ENCODE measurements at regions not wholly inside any gene's neighbourhood (a gene's known extent, or its start where the extent isn't known, plus 50 kb on each side); places are given as distances from the start of the nearest gene placed in this dataset.
A peak's percentile ranks its signal among the peaks of the same experiment; 100 is the strongest.

- Histone ChIP-seq H4K8ac (ENCODE audit: low read depth, low read length) (no peak overlapping the region), H2AK5ac (ENCODE audit: low read length) (no peak overlapping the region), H2BK5ac (ENCODE audit: low read length) (no peak overlapping the region), H3K23ac (ENCODE audit: low read length) (no peak overlapping the region), H3K36me3 (ENCODE audit: control insufficient read depth, insufficient read depth, low read length) (no peaks in the 10 kb centered on the region), H3K79me2 (ENCODE audit: control insufficient read depth, insufficient read depth, low read length) (no peaks in the 10 kb centered on the region), H4K5ac (ENCODE audit: low read length) (no peak overlapping the region), H3K27me3 (ENCODE audit: insufficient read depth, low read length, poor library complexity) (no peaks in the 10 kb centered on the region), H3K18ac (ENCODE audit: low read length) (no peak overlapping the region), H3K4me3 (ENCODE audit: low read length) (no peak overlapping the region), H2BK15ac (replicated peaks; ENCODE audit: low read depth) (no peak overlapping the region), H3K4ac (ENCODE audit: low read depth, low read length) (no peak overlapping the region), H3K56ac (ENCODE audit: low read length) (no peak overlapping the region), H3K4me2 (ENCODE audit: low read length) (no peak overlapping the region), H2BK120ac (ENCODE audit: low read depth, low read length) (no peak overlapping the region), H3K27ac (ENCODE audit: low read depth, low read length) (no peak overlapping the region), H3K4me1 (ENCODE audit: control insufficient read depth, low read depth, low read length) (no peaks in the 10 kb centered on the region), H3K9ac (ENCODE audit: low read length) (no peak overlapping the region), H3K79me1 (ENCODE audit: low read length) (no peaks in the 10 kb centered on the region)
- no CpG with 5 or more reads among the region's 4 CpGs for WGBS (ENCODE audit: extremely low coverage, insufficient coverage, low lambda C conversion rate)
- DNase-seq, result no peak
Observed at GRCh38 chr4:3818371-3818770, 52.2 kb downstream of the ADRA2C start.

DNA sequence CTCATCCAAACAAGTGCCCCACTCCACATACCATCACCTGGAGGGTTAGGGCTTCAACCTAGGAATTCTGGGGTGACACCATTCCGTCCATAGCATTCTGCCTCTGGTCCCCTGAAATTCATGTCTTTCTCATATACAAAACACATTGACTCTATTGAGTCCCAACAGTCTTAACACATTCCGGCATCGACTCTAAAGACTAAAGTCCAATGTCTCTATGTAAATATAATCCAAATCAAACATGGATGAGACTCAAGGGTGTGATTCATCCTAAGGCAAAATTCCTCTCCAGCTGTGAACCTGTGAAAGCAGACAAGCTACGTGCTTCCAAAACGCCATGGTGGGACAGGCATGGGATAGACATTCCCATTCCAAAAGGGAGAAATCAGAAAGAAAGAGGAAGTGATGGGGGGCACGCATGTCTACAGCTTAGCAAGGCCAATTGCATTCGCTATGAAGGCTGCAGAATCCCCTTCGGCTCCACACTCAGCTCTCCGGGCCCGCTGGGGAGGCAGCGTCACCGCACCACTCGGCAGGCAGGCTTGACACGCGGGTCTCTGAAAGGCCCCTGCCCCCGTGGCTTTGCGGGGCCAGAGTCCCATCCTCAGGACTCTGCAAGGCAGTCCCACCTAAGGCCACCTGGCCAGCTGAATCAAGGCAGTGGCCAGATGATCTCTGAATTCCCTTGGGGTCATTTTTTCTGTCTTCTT is 53.2 kb downstream of the ADRA2C start:
- H2BK5ac ChIP-seq (ENCODE audit: low read length), result no peak overlapping the region
- H3K27me3 ChIP-seq (ENCODE audit: insufficient read depth, low read length, poor library complexity), result no peaks in the 10 kb centered on the region
- no peak overlapping the region for H3K27ac ChIP-seq (ENCODE audit: low read depth, low read length)
- H2BK120ac ChIP-seq (ENCODE audit: low read depth, low read length), result no peak overlapping the region
- H3K4ac ChIP-seq (ENCODE audit: low read depth, low read length), result no peak overlapping the region
- no peak overlapping the region for H4K5ac ChIP-seq (ENCODE audit: low read length)
- no peak overlapping the region for H4K8ac ChIP-seq (ENCODE audit: low read depth, low read length)
- no peak overlapping the region for H3K4me3 ChIP-seq (ENCODE audit: low read length)
- H2BK15ac ChIP-seq (replicated peaks; ENCODE audit: low read depth), result no peak overlapping the region
- no peak for DNase-seq
- no peaks in the 10 kb centered on the region for H3K79me2 ChIP-seq (ENCODE audit: control insufficient read depth, insufficient read depth, low read length)
- no peak overlapping the region for H3K56ac ChIP-seq (ENCODE audit: low read length)
- no peaks in the 10 kb centered on the region for H3K36me3 ChIP-seq (ENCODE audit: control insufficient read depth, insufficient read depth, low read length)
- WGBS (ENCODE audit: extremely low coverage, insufficient coverage, low lambda C conversion rate), result no CpG with 5 or more reads among the region's 17 CpGs
- no peak overlapping the region for H3K23ac ChIP-seq (ENCODE audit: low read length)
- H3K18ac ChIP-seq (ENCODE audit: low read length), result no peak overlapping the region
- no peak overlapping the region for H3K4me2 ChIP-seq (ENCODE audit: low read length)
- H3K9ac ChIP-seq (ENCODE audit: low read length), result no peak overlapping the region
- no peaks in the 10 kb centered on the region for H3K79me1 ChIP-seq (ENCODE audit: low read length)
- H3K4me1 ChIP-seq (ENCODE audit: control insufficient read depth, low read depth, low read length), result no peaks in the 10 kb centered on the region
- H2AK5ac ChIP-seq (ENCODE audit: low read length), result no peak overlapping the region

- Histone ChIP-seq H3K27me3 (ENCODE audit: insufficient read depth, low read length, poor library complexity) (no peaks in the 10 kb centered on the region), H2BK5ac (ENCODE audit: low read length) (no peak overlapping the region), H3K79me1 (ENCODE audit: low read length) (no peaks in the 10 kb centered on the region), H3K36me3 (ENCODE audit: control insufficient read depth, insufficient read depth, low read length) (no peaks in the 10 kb centered on the region), H4K5ac (ENCODE audit: low read length) (no peak overlapping the region), H3K9ac (ENCODE audit: low read length) (no peak overlapping the region), H3K56ac (ENCODE audit: low read length) (no peak overlapping the region), H3K4me1 (ENCODE audit: control insufficient read depth, low read depth, low read length) (no peaks in the 10 kb centered on the region), H3K4me2 (ENCODE audit: low read length) (no peak overlapping the region), H2AK5ac (ENCODE audit: low read length) (no peak overlapping the region), H3K27ac (ENCODE audit: low read depth, low read length) (no peak overlapping the region), H4K8ac (ENCODE audit: low read depth, low read length) (no peak overlapping the region), H3K23ac (ENCODE audit: low read length) (no peak overlapping the region), H3K4me3 (ENCODE audit: low read length) (no peak overlapping the region), H3K79me2 (ENCODE audit: control insufficient read depth, insufficient read depth, low read length) (no peaks in the 10 kb centered on the region), H2BK120ac (ENCODE audit: low read depth, low read length) (no peak overlapping the region), H3K4ac (ENCODE audit: low read depth, low read length) (no peak overlapping the region), H3K18ac (ENCODE audit: low read length) (no peak overlapping the region), H2BK15ac (replicated peaks; ENCODE audit: low read depth) (no peak overlapping the region)
- DNase-seq, result no peak
- no CpG with 5 or more reads among the region's 14 CpGs for WGBS (ENCODE audit: extremely low coverage, insufficient coverage, low lambda C conversion rate)
Observed at GRCh38 chr4:3820016-3820805, 54.0 kb downstream of the ADRA2C start.

DNA sequence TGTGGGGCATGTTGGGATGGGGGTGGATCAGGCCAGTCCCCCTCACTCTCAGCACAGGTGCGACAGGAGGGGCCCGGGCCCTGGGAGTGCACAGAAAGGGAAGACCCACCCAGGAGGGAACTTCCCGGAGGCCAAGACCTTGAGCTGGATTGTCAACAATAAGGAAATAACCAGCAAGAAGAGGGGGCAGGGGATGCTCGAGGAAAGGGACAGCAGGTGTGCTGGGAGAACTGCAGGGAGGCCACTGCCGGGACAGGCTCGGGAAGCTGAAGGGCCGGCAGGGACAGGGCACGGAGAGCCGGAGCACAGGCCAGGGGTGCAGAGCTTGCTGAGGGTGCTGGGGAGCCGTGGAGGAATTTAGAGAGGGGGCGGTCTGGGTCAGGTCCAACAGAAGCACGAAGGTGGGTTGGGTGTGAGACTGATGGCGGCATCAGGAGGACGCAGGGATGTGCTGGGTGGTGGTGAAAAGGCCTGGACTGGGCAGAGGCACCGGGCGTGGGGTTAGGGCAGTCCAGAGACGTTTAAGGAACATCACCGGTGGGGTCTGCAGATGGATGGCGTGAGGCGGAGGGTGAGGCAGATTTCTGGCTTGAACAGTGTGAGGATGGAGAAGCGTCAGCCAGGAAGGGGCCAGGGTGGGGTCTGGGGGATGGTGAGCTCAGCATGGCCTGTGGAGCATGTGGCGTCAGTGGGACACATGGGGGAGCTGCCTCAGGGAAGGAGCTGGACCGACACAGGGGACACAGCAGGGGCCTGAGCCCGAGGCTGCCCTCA is 54.8 kb downstream of the ADRA2C start:
- H3K27ac ChIP-seq (ENCODE audit: low read depth, low read length), result no peak overlapping the region
- peak overlapping the region; percentile 3 for H3K23ac ChIP-seq (ENCODE audit: low read length)
- H3K36me3 ChIP-seq (ENCODE audit: control insufficient read depth, insufficient read depth, low read length), result no peaks in the 10 kb centered on the region
- no peak overlapping the region for H4K8ac ChIP-seq (ENCODE audit: low read depth, low read length)
- no peak overlapping the region for H3K4ac ChIP-seq (ENCODE audit: low read depth, low read length)
- no peak overlapping the region for H2BK15ac ChIP-seq (replicated peaks; ENCODE audit: low read depth)
- no peak overlapping the region for H3K4me3 ChIP-seq (ENCODE audit: low read length)
- no peaks in the 10 kb centered on the region for H3K79me2 ChIP-seq (ENCODE audit: control insufficient read depth, insufficient read depth, low read length)
- no peak overlapping the region for H4K5ac ChIP-seq (ENCODE audit: low read length)
- WGBS (ENCODE audit: extremely low coverage, insufficient coverage, low lambda C conversion rate), result no CpG with 5 or more reads among the region's 24 CpGs
- no peak overlapping the region for H3K18ac ChIP-seq (ENCODE audit: low read length)
- no peak overlapping the region for H2BK120ac ChIP-seq (ENCODE audit: low read depth, low read length)
- H3K56ac ChIP-seq (ENCODE audit: low read length), result peak overlapping the region; percentile 22
- no peak overlapping the region for H3K9ac ChIP-seq (ENCODE audit: low read length)
- H3K4me2 ChIP-seq (ENCODE audit: low read length), result no peak overlapping the region
- H2AK5ac ChIP-seq (ENCODE audit: low read length), result peak overlapping the region; percentile 18
- no peaks in the 10 kb centered on the region for H3K4me1 ChIP-seq (ENCODE audit: control insufficient read depth, low read depth, low read length)
- no peak overlapping the region for H2BK5ac ChIP-seq (ENCODE audit: low read length)
- H3K79me1 ChIP-seq (ENCODE audit: low read length), result no peaks in the 10 kb centered on the region
- H3K27me3 ChIP-seq (ENCODE audit: insufficient read depth, low read length, poor library complexity), result no peaks in the 10 kb centered on the region
- DNase-seq, result no peak

DNA sequence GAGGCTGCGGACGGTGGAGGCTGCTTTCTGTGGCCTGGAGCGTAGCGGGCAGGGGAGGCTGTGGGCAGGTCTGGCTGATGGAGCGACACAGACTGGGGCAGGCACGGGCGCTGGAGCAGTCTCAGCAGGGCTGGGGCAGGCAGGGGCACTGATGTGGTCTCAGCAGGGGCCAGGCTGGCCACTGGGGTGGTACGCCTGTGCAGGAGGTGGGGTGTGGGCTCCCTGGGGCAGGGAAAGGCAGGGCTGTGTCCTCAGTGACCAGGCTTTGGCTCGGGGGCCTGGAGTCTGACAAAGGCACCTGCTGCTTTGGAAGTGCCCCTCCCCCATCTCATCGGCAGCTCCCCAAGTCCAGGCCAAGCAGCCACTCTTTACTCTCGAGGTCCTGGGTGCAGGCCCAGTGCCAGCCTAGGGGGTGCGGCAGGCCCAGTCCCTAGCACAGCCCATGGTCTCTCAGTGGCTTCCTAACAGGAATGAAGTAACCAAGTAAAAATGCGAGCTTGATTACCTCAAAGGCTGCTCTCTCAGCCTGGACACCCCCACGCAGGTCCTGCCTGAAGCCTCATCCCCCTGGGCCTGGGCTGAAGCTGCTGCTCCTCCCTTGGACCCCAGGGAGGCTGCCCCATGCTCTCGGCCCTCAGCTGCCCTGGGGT is 55.5 kb downstream of the ADRA2C start:
- Histone ChIP-seq H3K79me1 (ENCODE audit: low read length) (no peaks in the 10 kb centered on the region), H3K27me3 (ENCODE audit: insufficient read depth, low read length, poor library complexity) (no peaks in the 10 kb centered on the region), H2AK5ac (ENCODE audit: low read length) (peak overlapping the region; percentile 18), H3K79me2 (ENCODE audit: control insufficient read depth, insufficient read depth, low read length) (no peaks in the 10 kb centered on the region), H3K36me3 (ENCODE audit: control insufficient read depth, insufficient read depth, low read length) (no peaks in the 10 kb centered on the region), H2BK120ac (ENCODE audit: low read depth, low read length) (no peak overlapping the region), H3K4me3 (ENCODE audit: low read length) (no peak overlapping the region), H4K8ac (ENCODE audit: low read depth, low read length) (no peak overlapping the region), H3K4ac (ENCODE audit: low read depth, low read length) (no peak overlapping the region), H3K4me2 (ENCODE audit: low read length) (no peak overlapping the region), H4K5ac (ENCODE audit: low read length) (no peak overlapping the region), H3K56ac (ENCODE audit: low read length) (peak overlapping the region; percentile 22), H3K9ac (ENCODE audit: low read length) (no peak overlapping the region), H3K23ac (ENCODE audit: low read length) (no peak overlapping the region), H2BK15ac (replicated peaks; ENCODE audit: low read depth) (no peak overlapping the region), H3K27ac (ENCODE audit: low read depth, low read length) (no peak overlapping the region), H3K18ac (ENCODE audit: low read length) (no peak overlapping the region), H2BK5ac (ENCODE audit: low read length) (no peak overlapping the region), H3K4me1 (ENCODE audit: control insufficient read depth, low read depth, low read length) (no peaks in the 10 kb centered on the region)
- no CpG with 5 or more reads among the region's 15 CpGs for WGBS (ENCODE audit: extremely low coverage, insufficient coverage, low lambda C conversion rate)
- DNase-seq, result no peak

Data from mesendoderm (in vitro differentiated cells).